GM10248 (cell line): ENCODE measurements at regions not wholly inside any gene's neighbourhood (a gene's known extent, or its start where the extent isn't known, plus 50 kb on each side); places are given as distances from the start of the nearest gene placed in this dataset.

ENCODE experiments used
- CTCF ChIA-PET: fragments of 300-600 bp; sonication (Branson Sonifier 250); formaldehyde crosslinking; extraction: SDS; loops from one replicate; lab custom pipeline; 2021; ENCODE audit warnings: antibody characterized with exemption; lab: Yijun Ruan, JAX
- POLR2A ChIA-PET: fragments of 350-650 bp; sonication (Branson Sonifier 250); formaldehyde crosslinking; extraction: SDS; loops from one replicate; lab custom pipeline; 2020; ENCODE audit warnings: antibody characterized with exemption; lab: Yijun Ruan, JAX
- DNase-seq: peaks from one replicate; pipeline ENCODE4 v3.0.0; 2012; ENCODE audit errors: extremely low spot score
- TF ChIP-seq, protein P1 (sequence below): IDR thresholded peaks from 2 replicates; pipeline ENCODE4 v1.5.1; 2012; ENCODE audit warnings: mild to moderate bottlenecking, low read depth; ENCODE audit errors: extremely low read depth, missing control alignments, control extremely low read depth

DNA sequence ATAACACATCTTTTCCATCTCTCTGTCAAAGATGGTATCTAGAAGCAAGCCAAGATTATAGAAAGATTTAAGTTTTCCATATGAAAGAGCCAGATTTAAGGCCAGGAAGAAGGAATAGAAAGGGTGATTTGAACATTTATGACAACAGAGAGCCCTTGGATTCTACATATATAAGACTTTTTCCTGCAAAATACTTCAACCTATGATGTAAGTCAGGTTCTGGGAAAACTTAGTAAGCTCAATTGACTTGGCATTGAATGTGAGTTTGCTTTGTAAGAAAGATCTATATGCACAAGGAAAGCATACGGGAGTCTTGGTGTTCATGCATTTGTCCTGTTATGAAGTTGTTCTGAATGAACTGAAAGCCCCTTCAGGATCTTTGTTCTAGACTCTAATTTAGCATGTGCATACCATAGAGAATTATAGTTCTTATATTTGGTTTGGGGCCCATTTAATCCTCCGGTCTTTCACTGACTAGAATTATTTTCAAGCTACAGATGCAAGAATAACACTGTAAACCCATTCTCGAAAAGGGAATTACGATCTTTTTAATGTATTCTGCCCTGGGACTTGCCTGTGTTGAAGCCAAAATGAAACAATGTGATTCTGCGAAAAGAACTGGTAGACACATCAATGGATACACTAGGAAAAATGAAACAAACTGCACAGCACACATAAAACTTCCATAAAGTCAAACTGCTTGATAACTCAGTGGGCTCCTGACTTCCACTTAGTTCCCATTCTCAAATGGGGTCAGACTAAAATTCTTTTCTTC lies 152.8 kb downstream of the DISP1 start:
- ChIA-PET POLR2A (no interaction called here), CTCF (no interaction called here)
- no peak for DNase-seq
- TF ChIP-seq, protein P1, sequence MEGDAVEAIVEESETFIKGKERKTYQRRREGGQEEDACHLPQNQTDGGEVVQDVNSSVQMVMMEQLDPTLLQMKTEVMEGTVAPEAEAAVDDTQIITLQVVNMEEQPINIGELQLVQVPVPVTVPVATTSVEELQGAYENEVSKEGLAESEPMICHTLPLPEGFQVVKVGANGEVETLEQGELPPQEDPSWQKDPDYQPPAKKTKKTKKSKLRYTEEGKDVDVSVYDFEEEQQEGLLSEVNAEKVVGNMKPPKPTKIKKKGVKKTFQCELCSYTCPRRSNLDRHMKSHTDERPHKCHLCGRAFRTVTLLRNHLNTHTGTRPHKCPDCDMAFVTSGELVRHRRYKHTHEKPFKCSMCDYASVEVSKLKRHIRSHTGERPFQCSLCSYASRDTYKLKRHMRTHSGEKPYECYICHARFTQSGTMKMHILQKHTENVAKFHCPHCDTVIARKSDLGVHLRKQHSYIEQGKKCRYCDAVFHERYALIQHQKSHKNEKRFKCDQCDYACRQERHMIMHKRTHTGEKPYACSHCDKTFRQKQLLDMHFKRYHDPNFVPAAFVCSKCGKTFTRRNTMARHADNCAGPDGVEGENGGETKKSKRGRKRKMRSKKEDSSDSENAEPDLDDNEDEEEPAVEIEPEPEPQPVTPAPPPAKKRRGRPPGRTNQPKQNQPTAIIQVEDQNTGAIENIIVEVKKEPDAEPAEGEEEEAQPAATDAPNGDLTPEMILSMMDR, result no peak

DNA sequence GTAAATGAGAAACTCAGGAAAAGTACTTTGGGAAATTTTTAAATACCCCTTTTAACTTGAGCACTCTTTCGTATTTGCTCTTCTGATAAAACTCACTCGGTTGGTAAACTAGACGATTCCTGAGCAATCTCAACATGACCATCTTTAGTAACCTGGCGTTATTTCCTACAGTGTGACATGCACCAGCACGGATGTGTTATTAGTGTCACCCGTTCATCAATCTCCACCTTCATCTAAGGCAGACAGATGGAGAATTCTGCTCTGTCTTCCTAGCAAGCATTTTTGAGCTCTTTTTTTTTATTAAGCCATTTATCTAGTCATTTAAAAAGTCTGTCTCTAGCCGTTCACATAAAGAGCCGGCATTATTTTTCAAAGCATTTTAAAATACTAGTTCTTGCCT lies 155.2 kb downstream of the DISP1 start:
- CTCF ChIA-PET, result no interaction called here
- POLR2A ChIA-PET, result no interaction called here
- no peak for DNase-seq
- TF ChIP-seq, protein P1, result no peak

DNA sequence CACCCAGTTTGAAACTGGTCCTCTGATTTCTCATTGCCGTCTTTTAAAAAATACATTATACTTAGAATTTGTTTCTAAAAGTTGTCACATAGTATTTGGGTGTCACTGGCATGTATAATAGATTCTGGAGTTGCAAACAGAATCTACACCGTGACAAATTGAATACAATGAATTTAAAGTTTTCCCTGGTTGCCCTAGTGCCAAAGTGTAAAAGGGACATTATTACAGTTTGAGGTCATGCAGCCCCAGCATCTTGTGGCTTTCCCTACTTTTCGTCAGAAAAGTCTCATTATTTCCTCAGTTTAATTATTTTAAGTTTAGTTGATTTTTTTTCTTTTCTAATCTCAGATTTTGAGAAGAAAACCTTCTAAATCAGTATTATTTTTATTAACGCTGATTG lies 155.9 kb downstream of the DISP1 start:
- ChIA-PET POLR2A (no interaction called here), CTCF (no interaction called here)
- TF ChIP-seq, protein P1, result no peak
- no peak for DNase-seq

DNA sequence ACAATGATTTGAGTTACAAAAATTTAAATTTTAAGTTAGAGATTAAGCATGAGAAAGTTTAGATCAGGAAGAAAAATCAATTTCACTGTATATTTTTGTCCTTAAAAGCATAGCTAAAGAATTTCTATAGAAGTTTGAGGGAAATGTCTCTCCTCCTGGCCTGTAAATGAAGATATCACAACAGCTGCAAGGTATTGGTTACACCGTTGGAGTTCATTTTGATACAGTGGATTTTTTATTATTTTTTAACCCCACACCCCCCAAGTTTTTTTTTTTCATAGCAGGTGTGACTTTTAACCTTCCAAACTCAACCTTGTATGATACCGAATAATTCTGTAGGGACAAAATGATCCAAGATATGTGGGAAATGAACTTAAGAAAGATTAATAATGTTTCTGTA lies 156.3 kb downstream of the DISP1 start:
- ChIA-PET POLR2A (no interaction called here), CTCF (interaction anchor here (1.6 kb wide), 1 partner anchor 13 kb away, joined by 3 read pairs; no protein-coding TSS in a partner anchor)
- DNase-seq, result no peak
- TF ChIP-seq, protein P1, result no peak

DNA sequence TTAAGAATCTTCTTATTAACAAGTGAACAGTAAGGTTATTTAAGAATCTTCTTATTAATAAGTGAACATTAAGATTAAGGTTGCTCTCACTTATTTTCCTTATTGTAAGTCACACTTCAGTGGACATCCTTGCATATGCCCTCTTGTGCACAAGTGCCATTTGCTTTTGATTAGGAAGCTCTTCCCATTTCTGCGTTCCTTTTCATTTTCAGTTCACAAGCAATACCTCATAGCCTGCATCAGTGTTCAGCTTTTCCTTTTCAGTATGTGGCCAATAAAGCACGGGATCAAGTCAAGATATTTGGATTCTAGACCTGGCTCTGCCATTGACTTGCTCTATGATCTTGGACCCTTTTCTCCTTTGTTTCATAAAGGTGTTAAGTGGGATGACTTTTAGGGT lies 158.7 kb downstream of the DISP1 start:
- TF ChIP-seq, protein P1, result no peak
- ChIA-PET CTCF (no interaction called here), POLR2A (no interaction called here)
- no peak for DNase-seq

DNA sequence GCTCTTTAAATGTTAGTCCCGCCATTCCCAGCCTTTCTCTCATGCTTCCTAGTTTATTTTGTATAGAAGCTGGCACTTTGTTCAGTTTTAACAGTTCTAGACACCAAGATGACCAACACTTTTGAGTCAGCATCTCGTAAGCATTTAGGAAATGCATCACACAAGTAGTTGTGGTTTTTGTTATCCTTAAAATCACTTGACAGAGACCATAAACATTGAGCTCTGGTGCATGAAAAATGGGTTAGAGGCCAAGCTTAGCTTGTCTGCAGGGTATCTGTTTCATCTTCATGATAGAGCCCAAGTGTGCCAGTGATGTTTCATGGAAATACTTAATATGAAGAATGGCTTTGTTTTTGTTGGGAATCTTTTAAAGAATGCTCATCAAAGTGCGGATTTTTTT lies 159.7 kb downstream of the DISP1 start:
- no peak for DNase-seq
- TF ChIP-seq, protein P1, result no peak
- POLR2A ChIA-PET, result no interaction called here
- CTCF ChIA-PET, result interaction anchor here (1.4 to 1.7 kb wide), 2 partner anchors 70 to 115 kb away, joined by 3 to 4 read pairs; no protein-coding TSS in a partner anchor
